ENCODE measurements at regions not wholly inside any gene's neighbourhood (a gene's known extent, or its start where the extent isn't known, plus 50 kb on each side); places are given as distances from the start of the nearest gene placed in this dataset.
A peak's percentile ranks its signal among the peaks of the same experiment; 100 is the strongest.

DNA sequence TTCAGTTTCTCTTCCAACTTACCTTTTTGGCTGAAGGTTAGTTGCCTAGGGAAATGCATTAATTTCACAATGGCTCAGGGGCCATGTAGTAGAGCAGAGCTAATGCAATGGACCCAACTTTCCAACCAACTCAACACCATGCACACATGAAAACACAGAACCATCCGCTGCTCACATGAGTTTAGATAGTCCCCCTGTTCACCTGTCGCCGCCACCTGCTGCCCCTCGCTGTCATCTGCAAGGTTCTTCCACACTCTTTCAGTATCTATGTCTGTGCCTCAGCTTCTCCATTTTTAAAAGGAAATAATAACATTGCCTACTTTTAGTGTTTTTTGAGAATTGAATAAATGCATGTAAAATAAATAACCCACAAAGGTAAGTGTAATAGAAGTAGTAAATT is 585.6 kb downstream of the ETNK1 start:
- no peak for DNase-seq (ENCODE audit: extremely low read depth, insufficient read length)
- TF ChIP-seq, protein P1, sequence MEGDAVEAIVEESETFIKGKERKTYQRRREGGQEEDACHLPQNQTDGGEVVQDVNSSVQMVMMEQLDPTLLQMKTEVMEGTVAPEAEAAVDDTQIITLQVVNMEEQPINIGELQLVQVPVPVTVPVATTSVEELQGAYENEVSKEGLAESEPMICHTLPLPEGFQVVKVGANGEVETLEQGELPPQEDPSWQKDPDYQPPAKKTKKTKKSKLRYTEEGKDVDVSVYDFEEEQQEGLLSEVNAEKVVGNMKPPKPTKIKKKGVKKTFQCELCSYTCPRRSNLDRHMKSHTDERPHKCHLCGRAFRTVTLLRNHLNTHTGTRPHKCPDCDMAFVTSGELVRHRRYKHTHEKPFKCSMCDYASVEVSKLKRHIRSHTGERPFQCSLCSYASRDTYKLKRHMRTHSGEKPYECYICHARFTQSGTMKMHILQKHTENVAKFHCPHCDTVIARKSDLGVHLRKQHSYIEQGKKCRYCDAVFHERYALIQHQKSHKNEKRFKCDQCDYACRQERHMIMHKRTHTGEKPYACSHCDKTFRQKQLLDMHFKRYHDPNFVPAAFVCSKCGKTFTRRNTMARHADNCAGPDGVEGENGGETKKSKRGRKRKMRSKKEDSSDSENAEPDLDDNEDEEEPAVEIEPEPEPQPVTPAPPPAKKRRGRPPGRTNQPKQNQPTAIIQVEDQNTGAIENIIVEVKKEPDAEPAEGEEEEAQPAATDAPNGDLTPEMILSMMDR (IDR thresholded peaks at IDR 0.05; ENCODE audit: insufficient read depth, low read length, poor library complexity, severe bottlenecking) = no peak
- Histone ChIP-seq H3K27me3 (replicated peaks; ENCODE audit: control insufficient read depth, insufficient read depth, low read length) (no peaks in the 10 kb centered on the region; the same call in 1 of the 2 replicates), H3K36me3 (ENCODE audit: control insufficient read depth, insufficient read depth, low read length) (no peaks in the 10 kb centered on the region), H3K4me3 (replicated peaks; ENCODE audit: low read depth, low read length) (no peak overlapping the region)

DNA sequence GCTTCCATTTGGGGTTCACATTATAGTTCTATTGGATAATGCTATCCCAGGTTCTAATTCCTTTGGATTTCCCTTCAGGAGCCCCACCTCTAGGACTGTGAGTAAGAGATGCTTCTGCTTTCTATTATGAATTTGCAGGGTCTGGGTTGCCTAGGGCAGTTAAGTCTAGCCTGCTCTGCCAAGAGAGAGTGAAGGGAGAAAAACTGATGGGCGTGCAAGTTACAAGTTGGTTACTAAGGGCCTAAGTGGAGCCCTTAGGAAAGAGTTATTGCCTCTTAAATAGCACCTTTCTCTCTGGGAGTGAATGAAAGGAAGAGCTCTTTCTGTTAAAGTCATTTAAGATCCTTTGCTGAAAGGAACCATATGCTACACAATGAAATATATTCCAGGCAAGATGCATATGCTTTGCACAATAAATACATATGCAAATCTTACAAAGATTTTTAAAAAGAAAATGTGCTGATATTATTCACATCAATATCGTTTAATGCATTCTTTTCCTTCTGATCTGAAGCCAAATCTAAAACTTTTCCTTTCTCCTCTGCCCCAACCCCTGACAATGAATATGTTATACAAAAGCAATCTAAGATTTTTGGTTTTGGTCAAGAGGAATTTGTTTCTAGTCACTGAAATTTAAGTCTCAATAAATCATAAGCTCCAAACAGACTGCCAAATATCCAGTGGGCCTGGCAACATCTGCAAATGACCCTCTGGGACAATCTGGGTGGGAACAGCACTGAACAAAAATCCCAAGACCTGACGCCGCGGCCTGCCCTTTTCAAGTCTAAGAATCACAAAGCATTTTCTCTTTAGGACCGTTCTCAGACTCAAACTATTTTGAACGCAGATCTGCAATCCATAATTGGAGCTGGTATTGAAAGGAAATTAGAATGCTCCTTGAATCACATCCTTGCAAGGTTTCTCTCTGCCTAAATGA is 586.7 kb downstream of the ETNK1 start:
- no peak for DNase-seq (ENCODE audit: extremely low read depth, insufficient read length)
- no peak overlapping the region for H3K4me3 ChIP-seq (replicated peaks; ENCODE audit: low read depth, low read length)
- H3K36me3 ChIP-seq (ENCODE audit: control insufficient read depth, insufficient read depth, low read length) = no peaks in the 10 kb centered on the region
- TF ChIP-seq, protein P1 (IDR thresholded peaks at IDR 0.05; ENCODE audit: insufficient read depth, low read length, poor library complexity, severe bottlenecking) = no peak
- H3K27me3 ChIP-seq (replicated peaks; ENCODE audit: control insufficient read depth, insufficient read depth, low read length) = no peaks in the 10 kb centered on the region; the same call in 1 of the 2 replicates

DNA sequence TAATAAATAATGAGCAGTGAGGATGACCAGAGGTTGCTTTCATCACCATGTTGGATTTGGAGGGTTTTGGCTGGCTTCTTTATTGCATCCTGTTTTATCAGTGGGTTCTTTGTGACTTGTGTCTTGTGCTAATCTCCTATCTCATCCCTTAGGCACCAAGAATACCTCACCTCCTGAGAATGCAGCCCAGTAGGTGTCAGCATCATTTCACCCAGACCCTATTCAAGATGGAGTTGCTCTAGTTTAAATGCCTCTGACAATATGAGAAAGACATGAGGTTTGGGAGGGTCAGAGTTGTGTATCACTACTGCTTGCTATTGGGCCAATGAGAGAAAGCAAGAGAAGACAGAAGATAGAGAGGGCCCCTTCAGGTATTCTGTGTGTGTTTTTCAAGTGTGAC is 592.2 kb downstream of the ETNK1 start:
- Histone ChIP-seq H3K36me3 (ENCODE audit: control insufficient read depth, insufficient read depth, low read length) (no peaks in the 10 kb centered on the region), H3K4me3 (replicated peaks; ENCODE audit: low read depth, low read length) (no peak overlapping the region), H3K27me3 (replicated peaks; ENCODE audit: control insufficient read depth, insufficient read depth, low read length) (no peaks in the 10 kb centered on the region)
- DNase-seq (ENCODE audit: extremely low read depth, insufficient read length) = no peak
- TF ChIP-seq, protein P1 (IDR thresholded peaks at IDR 0.05; ENCODE audit: insufficient read depth, low read length, poor library complexity, severe bottlenecking) = no peak

DNA sequence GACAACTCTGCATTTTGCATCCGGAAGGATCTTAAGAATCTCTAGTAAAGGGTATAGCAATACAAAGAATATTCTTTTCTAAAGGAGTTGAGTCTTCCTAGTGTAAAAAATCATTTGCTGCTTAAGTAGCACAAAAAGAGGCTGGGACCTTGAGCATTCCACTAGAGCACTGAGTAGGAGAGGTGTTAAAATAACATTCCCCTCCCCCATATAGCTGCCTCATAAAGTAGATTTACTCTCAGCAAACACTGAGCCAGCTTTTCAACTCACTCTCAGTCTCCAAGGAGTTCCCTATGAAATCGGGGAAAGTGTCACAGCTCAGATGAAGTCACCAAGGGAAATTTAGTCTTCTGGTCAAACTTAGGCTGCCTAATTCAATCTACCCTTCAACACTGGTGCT is 592.7 kb downstream of the ETNK1 start:
- Histone ChIP-seq H3K27me3 (replicated peaks; ENCODE audit: control insufficient read depth, insufficient read depth, low read length) (no peaks in the 10 kb centered on the region), H3K4me3 (replicated peaks; ENCODE audit: low read depth, low read length) (no peak overlapping the region), H3K36me3 (ENCODE audit: control insufficient read depth, insufficient read depth, low read length) (no peaks in the 10 kb centered on the region)
- DNase-seq (ENCODE audit: extremely low read depth, insufficient read length) = no peak
- TF ChIP-seq, protein P1 (IDR thresholded peaks at IDR 0.05; ENCODE audit: insufficient read depth, low read length, poor library complexity, severe bottlenecking) = no peak

DNA sequence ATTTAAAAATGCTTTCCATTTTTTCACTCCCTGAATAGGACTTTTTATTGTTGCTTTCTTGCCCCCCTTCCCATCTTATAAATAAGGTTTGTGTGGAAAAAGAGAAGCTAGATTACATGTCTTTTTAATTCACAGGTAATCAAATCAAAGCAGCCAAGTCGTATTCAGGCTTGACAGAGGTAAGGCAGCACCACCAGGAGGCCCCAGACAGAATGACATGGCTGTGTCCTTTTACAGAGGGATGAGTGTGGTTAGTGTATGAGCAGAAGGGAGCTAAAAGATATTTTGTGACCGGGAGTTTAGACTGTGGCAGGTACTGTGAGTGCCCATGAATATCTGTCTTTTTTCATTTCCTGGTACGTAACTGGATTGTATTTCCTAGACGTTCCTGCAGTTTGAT is 596.1 kb downstream of the ETNK1 start:
- TF ChIP-seq, protein P1 (IDR thresholded peaks at IDR 0.05; ENCODE audit: insufficient read depth, low read length, poor library complexity, severe bottlenecking) = peak; percentile 34
- H3K4me3 ChIP-seq (replicated peaks; ENCODE audit: low read depth, low read length) = no peak overlapping the region
- no peaks in the 10 kb centered on the region for H3K27me3 ChIP-seq (replicated peaks; ENCODE audit: control insufficient read depth, insufficient read depth, low read length)
- H3K36me3 ChIP-seq (ENCODE audit: control insufficient read depth, insufficient read depth, low read length) = no peaks in the 10 kb centered on the region
- DNase-seq (ENCODE audit: extremely low read depth, insufficient read length) = no peak
